Stimulated activated CD8-positive, alpha-beta memory T cell treated with anti-CD3 and anti-CD28 coated beads, Interleukin-15, amount 100 ng/mL, for 48 hours (primary cell): ENCODE measurements at regions not wholly inside any gene's neighbourhood (a gene's known extent, or its start where the extent isn't known, plus 50 kb on each side); places are given as distances from the start of the nearest gene placed in this dataset.
"Not testable (repeated sequence)": the region's sequence is repeated elsewhere in the genome, so short reads cannot be mapped to it uniquely, and the experiment has no call there.

ENCODE experiments used
- DNase-seq, 2 donors: peaks; one replicate each; pipeline ENCODE4 v3.0.0-alpha.2; 2020; ENCODE audit warnings: low read depth in 2 of 2

DNA sequence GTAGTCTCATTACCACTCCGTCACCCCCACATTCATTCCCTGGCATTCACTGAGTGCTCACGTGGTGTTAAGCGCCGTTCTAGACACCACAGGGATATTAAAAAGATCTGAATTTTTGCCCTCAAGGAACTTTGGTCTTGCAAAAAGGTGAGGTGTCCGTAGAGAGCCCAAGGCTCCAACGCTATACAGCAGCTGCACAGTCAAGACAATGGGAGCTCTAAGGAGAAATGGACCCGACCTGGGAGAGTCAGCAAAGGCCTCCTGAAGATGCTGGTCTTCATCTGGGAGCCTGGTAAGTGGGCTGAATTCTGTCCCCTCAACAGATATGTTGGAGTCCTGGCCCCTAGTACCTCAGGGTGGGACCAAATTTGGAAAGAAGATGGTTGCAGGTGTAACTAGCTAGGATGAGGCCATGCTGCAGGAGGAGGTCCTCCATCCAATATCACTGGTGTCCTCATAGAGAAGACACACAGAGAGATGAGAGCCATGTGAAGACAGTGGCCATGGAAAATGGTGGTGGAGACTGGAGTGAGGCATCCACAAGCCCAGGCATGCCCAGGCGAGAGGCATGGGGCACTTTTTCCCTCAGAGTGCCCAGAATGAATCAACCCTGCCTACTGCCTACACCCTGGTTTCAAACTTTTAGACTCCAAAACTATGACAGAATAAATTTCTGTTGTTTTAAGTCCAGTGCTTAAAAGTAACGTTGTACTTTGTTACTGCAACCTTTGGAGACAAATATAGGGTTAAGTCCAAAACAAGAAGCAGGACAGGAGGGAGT, 247.3 kb downstream of the TTC32 start:
- no peak for DNase-seq

- DNase-seq: no peak
Measured at GRCh38 chr2:19653509-19653908, 248.3 kb downstream of the TTC32 start.

DNA sequence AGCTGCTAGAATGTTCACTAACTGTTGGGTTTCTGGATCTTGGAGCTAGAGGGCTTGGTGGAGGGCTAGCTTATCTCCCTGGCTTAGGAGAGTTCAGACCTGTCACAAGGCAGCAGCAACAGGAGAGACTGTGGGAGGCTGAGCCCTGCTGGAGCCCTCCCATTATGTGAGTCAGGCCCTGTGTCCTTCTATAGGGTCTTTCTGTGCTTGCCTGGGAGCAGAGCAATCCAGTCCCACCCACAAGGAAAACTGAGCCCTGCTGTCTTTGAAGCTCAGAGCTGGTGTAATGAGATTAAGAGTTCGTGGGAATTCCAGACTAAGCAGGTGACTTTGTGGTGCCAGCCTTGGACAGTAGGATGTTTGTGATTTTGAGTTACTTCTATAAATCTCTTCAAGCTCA, 249.0 kb downstream of the TTC32 start:
- DNase-seq: no peak

DNA sequence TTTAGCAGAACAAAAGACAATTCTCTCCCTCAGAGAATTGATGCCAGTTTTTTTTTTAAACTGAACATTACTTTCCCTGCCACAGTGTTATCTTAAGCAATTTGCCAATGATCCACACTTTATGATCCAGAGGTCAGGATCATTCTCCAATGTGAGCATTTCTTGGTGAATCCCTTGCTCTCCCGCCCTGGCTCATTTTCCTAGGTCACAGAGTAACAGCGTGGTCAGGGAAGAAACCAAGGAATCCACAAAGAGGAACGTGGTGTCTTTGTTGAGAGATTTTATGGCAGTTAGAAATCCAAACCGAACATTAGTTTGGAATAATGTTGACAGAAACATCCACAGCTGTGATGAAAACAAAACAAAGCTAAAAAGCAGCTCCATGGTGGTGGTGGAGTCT, 250.3 kb downstream of the TTC32 start:
- no peak for DNase-seq

GRCh38 chr2:19649785-19650380, 251.9 kb downstream of the TTC32 start:
- DNase-seq: no peak

- DNase-seq: no peak
Measured at GRCh38 chr2:19649142-19649541, 252.6 kb downstream of the TTC32 start.

- DNase-seq: no peak
Measured at GRCh38 chr2:19648583-19648982, 253.2 kb downstream of the TTC32 start.

GRCh38 chr2:19646987-19647386, 254.8 kb downstream of the TTC32 start:
- DNase-seq: no peak

DNA sequence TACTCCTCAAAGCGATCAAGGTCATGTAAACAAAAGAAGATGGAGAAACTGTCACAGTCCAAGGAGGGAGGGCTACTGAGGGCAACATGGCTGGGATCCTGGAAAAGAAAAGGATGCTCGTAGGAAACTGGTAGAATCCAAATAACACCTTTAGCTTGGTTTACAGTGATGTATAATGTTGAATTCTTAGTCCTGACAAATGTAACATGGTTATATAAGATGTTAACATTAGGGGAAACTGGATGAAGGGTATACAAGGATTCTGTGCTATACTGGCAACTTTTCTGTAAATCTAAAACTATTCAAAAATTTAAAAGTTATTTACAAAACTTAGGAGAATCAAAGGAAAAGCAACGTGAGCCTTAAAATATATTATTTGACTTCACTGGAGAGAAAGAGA, 257.0 kb downstream of the TTC32 start:
- DNase-seq: no peak

- no peak for DNase-seq
Measured at GRCh38 chr2:19643117-19643518, 258.7 kb downstream of the TTC32 start.

- no peak for DNase-seq
Measured at GRCh38 chr2:19642501-19642900, 259.3 kb downstream of the TTC32 start.

GRCh38 chr2:19635951-19636510, 265.8 kb downstream of the TTC32 start:
- DNase-seq: no peak

DNA sequence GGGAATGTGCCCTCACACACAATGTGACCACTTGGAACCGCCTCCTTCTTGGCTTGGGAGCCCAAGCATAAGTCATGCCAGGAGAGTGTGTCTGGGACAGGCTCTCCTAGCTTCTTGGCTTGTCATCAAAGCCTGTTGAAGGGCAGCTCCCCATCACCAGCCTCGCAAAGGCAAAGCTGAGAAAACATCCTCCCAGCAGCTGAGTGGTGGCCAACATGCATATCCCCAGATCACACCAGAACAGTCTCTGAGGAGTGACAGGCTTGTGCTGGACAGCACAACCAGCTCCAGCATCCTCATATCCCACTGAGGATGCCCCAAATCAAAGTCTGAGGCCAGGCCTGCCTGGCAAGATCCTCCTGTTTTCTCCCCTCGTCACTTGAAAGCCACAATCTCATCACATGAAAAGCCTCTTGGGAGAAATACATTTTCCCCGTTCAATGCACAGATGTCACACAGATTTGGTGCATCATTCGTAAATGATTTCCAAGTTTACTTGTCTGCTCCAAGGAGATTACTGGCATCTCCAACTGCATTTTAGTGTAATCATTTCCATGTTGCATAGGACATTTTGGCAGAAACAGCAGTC, 269.3 kb downstream of the TTC32 start:
- no peak for DNase-seq

GRCh38 chr2:19631871-19632270, 269.9 kb downstream of the TTC32 start:
- DNase-seq: no peak

DNA sequence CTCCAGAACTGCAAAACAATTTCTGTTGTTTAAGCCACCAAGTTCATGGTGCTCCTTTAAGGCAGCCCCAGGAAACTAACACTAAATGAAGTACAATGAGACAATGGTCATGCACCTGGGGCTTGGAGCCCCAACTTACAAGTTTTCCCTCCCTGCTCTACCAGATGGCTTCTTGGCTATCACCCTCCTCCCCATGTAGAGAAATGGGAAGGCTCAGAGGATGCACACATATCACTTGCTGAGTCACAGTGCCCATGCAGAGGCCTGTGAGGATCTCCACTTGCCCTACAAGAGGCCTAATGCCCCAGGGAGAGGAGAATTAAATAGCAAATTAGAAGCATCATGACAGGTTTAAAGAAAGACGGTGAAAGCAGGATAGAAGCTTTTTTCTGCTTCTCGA, 270.9 kb downstream of the TTC32 start:
- DNase-seq: no peak

GRCh38 chr2:19627359-19627758, 268.9 kb upstream of the OSR1 start:
- DNase-seq: no peak

DNA sequence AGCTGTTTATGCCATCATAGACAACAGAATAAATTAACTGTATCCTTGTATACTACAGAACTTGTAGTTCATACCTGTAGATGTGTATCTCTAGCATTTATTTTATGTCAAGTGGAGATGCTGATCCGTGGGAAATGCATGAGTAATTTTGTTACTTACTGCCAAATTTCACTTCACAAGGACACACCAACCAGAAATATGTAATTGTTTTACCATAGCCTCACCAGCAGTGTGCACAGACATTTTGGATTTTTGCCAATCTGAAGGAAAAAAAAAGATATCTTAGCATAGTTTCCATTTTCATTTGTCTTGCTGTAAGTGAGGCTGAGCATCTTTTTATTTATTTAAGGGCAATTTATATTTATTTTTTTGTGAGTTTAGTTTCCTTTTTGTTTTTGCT, 265.1 kb upstream of the OSR1 start:
- no peak for DNase-seq

GRCh38 chr2:19617257-19617848, 258.9 kb upstream of the OSR1 start:
- DNase-seq: no peak

DNA sequence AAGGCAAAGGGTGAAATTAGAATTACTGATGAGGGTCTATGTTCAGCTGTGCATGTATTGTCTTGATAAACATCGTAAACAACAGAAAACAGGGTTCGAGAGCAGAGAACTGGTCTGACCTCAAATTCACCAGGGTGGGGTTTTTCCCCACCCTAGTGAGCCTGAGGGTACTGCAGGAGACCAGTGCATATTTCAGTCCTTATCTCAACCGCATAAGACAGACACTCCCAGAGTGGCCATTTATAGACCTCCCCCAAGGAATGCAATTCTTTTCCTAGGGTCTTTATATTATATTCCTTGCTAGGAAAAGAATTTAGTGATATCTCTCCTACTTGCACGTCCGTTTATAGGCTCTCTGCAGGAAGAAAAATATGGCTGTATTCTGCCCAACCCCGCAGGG, 257.0 kb upstream of the OSR1 start:
- DNase-seq: not testable (repeated sequence)

- no peak for DNase-seq
Measured at GRCh38 chr2:19614066-19614465, 255.6 kb upstream of the OSR1 start.

DNA sequence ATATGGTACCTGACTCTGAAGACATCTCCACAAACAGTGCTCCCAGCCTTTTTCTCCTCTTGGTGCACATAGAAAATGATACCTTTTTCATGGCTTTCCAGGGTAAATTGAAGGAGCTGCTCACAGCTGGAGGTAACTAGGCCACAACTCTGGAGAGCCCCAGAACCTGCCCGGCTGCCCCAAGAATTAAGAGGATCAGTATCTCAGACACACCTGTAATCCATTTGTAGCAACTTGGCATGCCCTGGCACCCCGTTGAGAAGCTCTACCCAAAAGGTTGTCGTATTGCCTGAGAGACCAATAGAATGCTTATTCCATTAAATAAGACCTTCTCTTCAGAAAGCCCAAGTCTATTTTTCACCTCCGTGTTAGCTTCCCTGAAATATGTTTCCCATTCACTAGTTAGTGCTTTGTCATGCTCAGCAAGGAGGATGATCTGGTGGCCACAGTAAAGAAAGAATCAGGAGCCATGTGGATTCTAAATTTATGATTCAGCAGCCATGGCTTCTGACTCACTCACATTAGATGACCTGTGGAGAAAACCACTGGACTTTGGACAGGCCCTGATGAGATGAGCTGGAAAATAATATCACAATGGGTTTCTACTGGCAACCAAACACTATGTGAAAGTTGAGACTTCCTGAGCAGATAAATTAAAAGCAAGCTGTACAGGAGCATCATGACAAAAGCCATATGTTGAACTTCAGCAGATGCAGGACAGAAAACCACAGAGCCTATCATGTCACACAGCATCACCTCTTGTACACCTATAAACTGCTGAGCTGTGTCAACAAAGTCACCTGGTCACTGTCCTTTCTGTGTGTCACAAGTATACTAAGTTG, 253.3 kb upstream of the OSR1 start:
- no peak for DNase-seq

DNA sequence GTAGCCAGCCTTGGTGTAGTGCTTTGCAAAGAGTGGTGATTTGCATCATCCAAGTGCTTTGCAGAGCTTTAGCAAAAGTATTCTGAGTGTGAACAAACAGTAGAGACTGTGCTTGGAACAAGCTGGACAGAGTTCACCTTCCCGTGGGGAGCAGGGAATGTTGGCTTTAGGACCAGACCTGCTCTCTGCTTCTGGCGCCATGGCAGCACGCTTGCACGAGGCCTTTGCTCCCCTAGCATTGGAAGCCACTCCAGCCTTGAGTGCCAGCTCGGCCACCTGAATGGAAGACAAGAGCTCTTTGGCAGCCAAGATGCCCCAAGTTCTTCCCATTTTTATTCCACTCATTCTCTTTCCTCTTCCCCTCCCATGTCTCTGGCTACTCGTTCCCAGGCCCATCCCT, 250.8 kb upstream of the OSR1 start:
- no peak for DNase-seq
